ENCODE measurements at regions not wholly inside any gene's neighbourhood (a gene's known extent, or its start where the extent isn't known, plus 50 kb on each side); places are given as distances from the start of the nearest gene placed in this dataset.
"Not testable (repeated sequence)": the region's sequence is repeated elsewhere in the genome, so short reads cannot be mapped to it uniquely, and the experiment has no call there.

DNA sequence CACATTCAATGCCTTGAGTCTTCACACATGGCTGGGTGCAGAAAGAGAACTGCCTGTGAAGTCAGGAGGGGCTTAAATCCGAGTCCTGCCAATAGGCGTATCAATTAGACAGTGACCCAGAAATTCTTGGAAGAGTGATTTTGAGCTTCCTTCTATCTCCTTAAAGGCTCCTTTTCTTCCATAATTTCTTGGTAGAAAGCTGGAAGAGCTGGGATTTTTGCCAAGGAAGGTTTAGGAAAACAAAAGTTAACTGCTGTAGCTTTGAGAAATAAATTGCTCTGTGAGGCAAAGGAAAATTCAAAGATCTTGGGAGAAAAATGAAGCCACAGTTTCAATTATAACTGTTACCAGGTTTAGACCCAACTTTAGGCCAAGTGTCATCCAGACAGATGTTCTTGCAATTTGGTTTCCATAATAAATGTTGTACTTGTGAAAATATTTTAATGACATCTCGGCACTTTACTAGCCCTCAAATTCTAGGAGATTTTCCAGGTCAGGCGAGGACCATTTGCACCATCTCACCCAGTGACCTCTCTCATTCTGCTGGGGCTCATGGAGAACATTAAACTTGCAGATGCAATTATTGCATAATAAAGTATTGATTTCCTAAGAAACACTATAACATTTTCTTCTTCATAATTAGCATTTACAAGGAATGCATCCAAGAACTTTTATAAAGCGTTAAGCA lies 329.7 kb upstream of the MEIS1 start:
- WGBS = 93% methylated on average over 4 of the region's 5 CpGs
- Histone ChIP-seq H3K4me3 (ENCODE audit: low read length) (no peak overlapping the region), H3K9me3 (ENCODE audit: insufficient read depth, low read depth, low read length) (no peaks in the 10 kb centered on the region), H3K27me3 (ENCODE audit: insufficient read depth, low read length) (no peaks in the 10 kb centered on the region), H3K9ac (ENCODE audit: low read depth, low read length) (no peak overlapping the region), H3K27ac (ENCODE audit: low read depth, low read length) (no peak overlapping the region), H3K36me3 (ENCODE audit: insufficient read depth, low read length) (no peaks in the 10 kb centered on the region), H3K4me1 (ENCODE audit: insufficient read depth, low read length) (peaks cover 4% of the 10 kb centered on the region; the same call in 1 of the 2 replicates)

DNA sequence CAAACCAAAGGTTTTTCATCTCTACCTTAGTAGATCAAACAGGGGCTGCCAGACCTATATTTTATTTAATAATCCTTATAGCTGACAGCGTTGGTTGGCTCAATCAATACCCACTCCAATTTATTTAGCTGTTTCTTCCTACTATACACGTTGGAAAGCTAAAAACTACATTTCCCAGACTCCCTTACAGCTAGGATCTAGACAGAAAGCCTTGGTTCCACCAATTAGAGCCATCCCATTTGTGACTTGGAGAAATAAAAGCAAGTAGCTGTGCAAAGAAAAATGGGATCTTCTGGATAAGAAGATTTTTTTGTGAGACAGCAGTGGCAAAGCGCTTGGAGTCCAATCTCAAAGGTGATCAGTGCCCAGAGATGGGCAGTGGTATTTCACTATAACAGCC lies 331.3 kb upstream of the MEIS1 start:
- Histone ChIP-seq H3K9ac (ENCODE audit: low read depth, low read length) (no peak overlapping the region), H3K36me3 (ENCODE audit: insufficient read depth, low read length) (no peaks in the 10 kb centered on the region), H3K9me3 (ENCODE audit: insufficient read depth, low read depth, low read length) (no peaks in the 10 kb centered on the region), H3K4me3 (ENCODE audit: low read length) (no peak overlapping the region), H3K4me1 (ENCODE audit: insufficient read depth, low read length) (peaks cover 4% of the 10 kb centered on the region; the same call in 1 of the 2 replicates), H3K27me3 (ENCODE audit: insufficient read depth, low read length) (no peaks in the 10 kb centered on the region), H3K27ac (ENCODE audit: low read depth, low read length) (no peak overlapping the region)
- WGBS = 91% methylated on average over 3 of the region's 3 CpGs

- WGBS = no CpG with 5 or more reads among the region's 1 CpG
- Histone ChIP-seq H3K27ac (ENCODE audit: low read depth, low read length) (no peak overlapping the region), H3K4me1 (ENCODE audit: insufficient read depth, low read length) (no peaks in the 10 kb centered on the region), H3K36me3 (ENCODE audit: insufficient read depth, low read length) (no peaks in the 10 kb centered on the region), H3K4me3 (ENCODE audit: low read length) (no peak overlapping the region), H3K9ac (ENCODE audit: low read depth, low read length) (no peak overlapping the region), H3K27me3 (ENCODE audit: insufficient read depth, low read length) (no peaks in the 10 kb centered on the region), H3K9me3 (ENCODE audit: insufficient read depth, low read depth, low read length) (no peaks in the 10 kb centered on the region)
These were observed 333.7 kb upstream of the MEIS1 start for GRCh38 chr2:66101206-66101605.

DNA sequence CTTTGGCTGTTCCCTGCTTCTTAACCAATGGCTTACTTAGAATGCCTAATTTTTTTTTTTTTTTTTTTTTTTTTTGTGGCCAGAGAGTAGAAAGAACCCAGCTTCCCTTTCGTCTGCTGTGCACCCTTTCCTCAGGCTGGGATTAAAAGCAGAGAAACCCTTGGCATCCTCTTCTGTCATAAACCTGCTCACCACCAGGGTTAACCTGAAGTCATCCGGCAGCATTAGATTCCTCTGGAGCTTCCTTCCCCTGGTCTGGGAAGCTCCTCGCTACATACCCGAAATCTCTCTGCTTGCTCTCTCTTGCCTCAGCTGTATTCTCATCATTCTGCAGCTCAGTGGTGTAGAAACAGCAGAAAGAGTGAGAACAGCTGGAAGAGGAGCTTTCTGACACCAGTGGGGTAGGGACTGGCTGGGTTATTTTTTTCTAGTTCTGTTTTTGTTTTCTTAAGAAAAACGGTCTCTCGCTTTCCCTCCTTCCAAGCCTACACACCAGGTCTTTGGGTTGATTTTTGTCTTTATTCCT lies 339.0 kb upstream of the MEIS1 start:
- no peaks in the 10 kb centered on the region for H3K36me3 ChIP-seq (ENCODE audit: insufficient read depth, low read length)
- H3K9me3 ChIP-seq (ENCODE audit: insufficient read depth, low read depth, low read length) = no peaks in the 10 kb centered on the region
- no peaks in the 10 kb centered on the region for H3K4me1 ChIP-seq (ENCODE audit: insufficient read depth, low read length)
- no peaks in the 10 kb centered on the region for H3K27me3 ChIP-seq (ENCODE audit: insufficient read depth, low read length)
- H3K4me3 ChIP-seq (ENCODE audit: low read length) = no peak overlapping the region
- 86% methylated on average over 6 of the region's 6 CpGs for WGBS
- H3K27ac ChIP-seq (ENCODE audit: low read depth, low read length) = no peak overlapping the region
- no peak overlapping the region for H3K9ac ChIP-seq (ENCODE audit: low read depth, low read length)

GRCh38 chr2:66094689-66095088 lies 340.2 kb upstream of the MEIS1 start:
- H3K4me1 ChIP-seq (ENCODE audit: insufficient read depth, low read length); H3K27me3 ChIP-seq (ENCODE audit: insufficient read depth, low read length); H3K27ac ChIP-seq (ENCODE audit: low read depth, low read length); H3K9ac ChIP-seq (ENCODE audit: low read depth, low read length); H3K9me3 ChIP-seq (ENCODE audit: insufficient read depth, low read depth, low read length); H3K36me3 ChIP-seq (ENCODE audit: insufficient read depth, low read length); H3K4me3 ChIP-seq (ENCODE audit: low read length): not testable (repeated sequence)
- WGBS = 83% methylated on average over 1 of the region's 2 CpGs

GRCh38 chr2:66093371-66093770 lies 341.6 kb upstream of the MEIS1 start:
- no peaks in the 10 kb centered on the region for H3K4me1 ChIP-seq (ENCODE audit: insufficient read depth, low read length)

DNA sequence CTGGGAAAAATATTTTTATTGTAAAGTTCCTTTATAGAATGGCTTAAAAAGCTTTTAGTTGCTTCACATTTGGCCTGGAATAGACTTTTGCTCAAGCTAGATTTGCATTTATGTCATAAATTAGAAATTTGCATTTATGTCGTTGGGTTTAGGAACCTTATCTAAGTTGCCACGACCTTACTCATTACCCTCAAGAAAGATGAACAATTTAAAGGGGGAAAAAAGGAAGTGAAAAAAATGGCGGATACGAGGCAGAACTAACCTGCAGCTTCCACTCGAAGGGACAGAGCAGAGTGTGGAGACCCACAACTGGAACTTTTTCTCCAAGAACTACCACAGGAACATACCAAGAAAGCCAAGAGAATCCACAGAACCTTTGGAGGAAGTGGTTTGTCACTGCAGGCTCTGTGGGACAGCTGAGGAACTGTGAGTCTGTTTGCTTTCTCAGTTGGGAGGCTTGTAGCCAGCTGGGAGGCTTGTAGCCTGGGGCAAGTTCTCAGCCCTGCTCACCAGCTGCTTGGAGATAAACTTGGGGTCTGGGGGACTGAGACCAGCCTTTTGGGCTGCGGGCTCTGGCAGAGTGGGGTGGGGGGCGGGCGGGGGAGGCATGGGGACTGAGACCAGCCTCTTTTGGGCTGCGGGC lies 349.9 kb upstream of the MEIS1 start:
- H3K4me1 ChIP-seq (ENCODE audit: insufficient read depth, low read length) = no peaks in the 10 kb centered on the region
- H3K4me3 ChIP-seq (ENCODE audit: low read length) = no peak overlapping the region
- no peaks in the 10 kb centered on the region for H3K36me3 ChIP-seq (ENCODE audit: insufficient read depth, low read length)
- H3K9ac ChIP-seq (ENCODE audit: low read depth, low read length) = no peak overlapping the region
- H3K9me3 ChIP-seq (ENCODE audit: insufficient read depth, low read depth, low read length) = no peaks in the 10 kb centered on the region
- WGBS = 98% methylated on average over 7 of the region's 9 CpGs
- no peak overlapping the region for H3K27ac ChIP-seq (ENCODE audit: low read depth, low read length)
- H3K27me3 ChIP-seq (ENCODE audit: insufficient read depth, low read length) = no peaks in the 10 kb centered on the region

More at GRCh38 chr2:66093371-66093770, 341.6 kb upstream of the MEIS1 start:
- Histone ChIP-seq H3K4me3 (ENCODE audit: low read length) (no peak overlapping the region), H3K9me3 (ENCODE audit: insufficient read depth, low read depth, low read length) (no peaks in the 10 kb centered on the region), H3K36me3 (ENCODE audit: insufficient read depth, low read length) (no peaks in the 10 kb centered on the region), H3K27ac (ENCODE audit: low read depth, low read length) (no peak overlapping the region), H3K9ac (ENCODE audit: low read depth, low read length) (no peak overlapping the region), H3K27me3 (ENCODE audit: insufficient read depth, low read length) (no peaks in the 10 kb centered on the region)
- 89% methylated on average over 1 of the region's 1 CpG for WGBS

DNA sequence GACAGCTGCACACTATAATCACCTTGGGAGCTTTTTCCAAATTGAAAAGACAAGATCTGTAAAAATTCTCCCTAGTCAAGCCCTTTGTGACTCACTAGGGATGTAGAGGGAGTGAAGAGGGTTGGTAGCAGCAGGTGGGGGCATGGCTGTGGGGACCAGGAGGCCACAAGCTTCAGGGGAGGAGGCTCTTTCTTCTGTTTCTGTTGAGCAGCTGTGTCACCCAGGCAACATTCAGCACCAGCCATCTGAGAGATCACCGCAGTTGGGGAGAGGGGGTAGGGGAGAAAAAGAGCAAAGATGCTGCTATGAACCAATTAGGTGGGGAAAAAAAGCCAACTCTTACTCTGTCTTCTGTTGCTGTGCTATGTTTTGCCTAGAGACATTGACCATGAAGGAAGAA lies 352.3 kb upstream of the MEIS1 start:
- H3K9ac ChIP-seq (ENCODE audit: low read depth, low read length) = no peak overlapping the region
- no peaks in the 10 kb centered on the region for H3K9me3 ChIP-seq (ENCODE audit: insufficient read depth, low read depth, low read length)
- no peaks in the 10 kb centered on the region for H3K4me1 ChIP-seq (ENCODE audit: insufficient read depth, low read length)
- WGBS = 100% methylated on average over 1 of the region's 1 CpG
- no peak overlapping the region for H3K27ac ChIP-seq (ENCODE audit: low read depth, low read length)
- H3K27me3 ChIP-seq (ENCODE audit: insufficient read depth, low read length) = no peaks in the 10 kb centered on the region
- no peak overlapping the region for H3K4me3 ChIP-seq (ENCODE audit: low read length)
- H3K36me3 ChIP-seq (ENCODE audit: insufficient read depth, low read length) = no peaks in the 10 kb centered on the region

- Histone ChIP-seq H3K4me1 (ENCODE audit: insufficient read depth, low read length) (no peaks in the 10 kb centered on the region), H3K27ac (ENCODE audit: low read depth, low read length) (no peak overlapping the region), H3K9me3 (ENCODE audit: insufficient read depth, low read depth, low read length) (no peaks in the 10 kb centered on the region), H3K4me3 (ENCODE audit: low read length) (no peak overlapping the region), H3K36me3 (ENCODE audit: insufficient read depth, low read length) (no peaks in the 10 kb centered on the region), H3K9ac (ENCODE audit: low read depth, low read length) (no peak overlapping the region), H3K27me3 (ENCODE audit: insufficient read depth, low read length) (no peaks in the 10 kb centered on the region)
- 70% methylated on average over 5 of the region's 5 CpGs for WGBS
These were observed 354.8 kb upstream of the MEIS1 start for GRCh38 chr2:66080127-66080526.

GRCh38 chr2:66073172-66073571 lies 361.8 kb upstream of the MEIS1 start:
- H3K4me3 ChIP-seq (ENCODE audit: low read length) = no peak overlapping the region
- no peak overlapping the region for H3K27ac ChIP-seq (ENCODE audit: low read depth, low read length)
- no peaks in the 10 kb centered on the region for H3K9me3 ChIP-seq (ENCODE audit: insufficient read depth, low read depth, low read length)
- H3K27me3 ChIP-seq (ENCODE audit: insufficient read depth, low read length) = no peaks in the 10 kb centered on the region
- 93% methylated on average over 4 of the region's 4 CpGs for WGBS
- H3K4me1 ChIP-seq (ENCODE audit: insufficient read depth, low read length) = peaks cover 9% of the 10 kb centered on the region; the same call in 1 of the 2 replicates
- no peak overlapping the region for H3K9ac ChIP-seq (ENCODE audit: low read depth, low read length)
- no peaks in the 10 kb centered on the region for H3K36me3 ChIP-seq (ENCODE audit: insufficient read depth, low read length)

DNA sequence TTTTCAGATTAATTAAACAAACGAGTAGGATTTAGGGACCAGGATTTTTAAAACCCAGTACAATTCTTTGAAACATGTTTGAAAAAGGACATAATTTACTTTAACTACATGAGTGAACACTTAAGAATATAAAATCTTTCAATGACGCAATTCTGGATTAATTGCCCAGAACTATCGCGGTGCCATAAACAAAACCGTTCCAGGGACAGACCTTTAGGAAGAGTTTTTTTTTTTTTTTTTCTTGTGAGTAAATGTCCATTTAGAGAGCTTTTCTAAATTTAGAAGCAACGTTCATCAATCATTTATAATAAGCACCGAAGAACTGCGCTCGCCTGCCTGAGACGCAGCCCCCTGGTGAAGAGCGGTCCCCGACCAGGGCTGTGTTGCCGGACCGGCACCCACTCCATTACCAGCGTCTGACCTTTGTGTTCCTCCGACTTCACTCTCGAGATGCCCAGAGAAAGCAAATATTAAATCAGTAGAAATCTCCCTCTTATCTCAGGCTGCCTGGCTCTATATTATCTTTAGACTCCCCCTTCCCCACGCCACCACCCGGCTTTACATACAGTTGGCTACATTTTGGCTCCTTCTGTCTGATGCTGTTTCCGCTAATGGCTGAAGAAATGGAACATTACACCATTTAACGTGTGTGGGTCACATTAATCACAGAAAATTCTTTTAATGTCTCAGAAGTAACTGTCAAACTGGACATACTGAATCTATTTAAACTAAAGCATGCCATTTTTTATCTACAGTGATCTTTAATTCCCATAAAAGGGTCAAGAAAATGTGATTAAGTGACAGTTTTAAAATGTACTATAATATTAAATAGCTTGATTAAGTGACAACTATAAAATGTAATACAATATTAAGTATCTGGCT lies 364.0 kb upstream of the MEIS1 start:
- H3K27ac ChIP-seq (ENCODE audit: low read depth, low read length) = no peak overlapping the region
- WGBS = 96% methylated on average over 21 of the region's 21 CpGs

More for the DNA sequence above, 364.0 kb upstream of the MEIS1 start:
- Histone ChIP-seq H3K27me3 (ENCODE audit: insufficient read depth, low read length) (no peaks in the 10 kb centered on the region), H3K4me3 (ENCODE audit: low read length) (no peak overlapping the region), H3K9ac (ENCODE audit: low read depth, low read length) (no peak overlapping the region), H3K9me3 (ENCODE audit: insufficient read depth, low read depth, low read length) (no peaks in the 10 kb centered on the region), H3K36me3 (ENCODE audit: insufficient read depth, low read length) (no peaks in the 10 kb centered on the region), H3K4me1 (ENCODE audit: insufficient read depth, low read length) (peaks cover 9% of the 10 kb centered on the region; the same call in 1 of the 2 replicates)

Data from HUES64 (cell line).